Muscle layer of duodenum (tissue), 2 donors: ENCODE measurements at regions not wholly inside any gene's neighbourhood (a gene's known extent, or its start where the extent isn't known, plus 50 kb on each side); places are given as distances from the start of the nearest gene placed in this dataset.

Experiments used
- H3K27ac ChIP-seq: one replicate; pipeline ENCODE4 v1.7.0; 2013; ENCODE audit warnings: mild to moderate bottlenecking, low read length
- H3K27me3 ChIP-seq: one replicate; pipeline ENCODE4 v1.7.0; 2013; ENCODE audit warnings: low read depth, mild to moderate bottlenecking, control low read depth, low read length
- H3K36me3 ChIP-seq, 2 donors: one replicate each; pipeline ENCODE4 v1.7.0; 2013; ENCODE audit warnings: low read length in 2 of 2, control low read depth in 1 of 2, mild to moderate bottlenecking in 1 of 2; ENCODE audit not compliant: insufficient read depth in 2 of 2, control insufficient read depth in 1 of 2
- H3K4me1 ChIP-seq, 2 donors: one replicate each; pipeline ENCODE4 v1.7.0; 2013; ENCODE audit warnings: low read length in 2 of 2, mild to moderate bottlenecking in 2 of 2, control low read depth in 1 of 2, moderate library complexity in 1 of 2; ENCODE audit not compliant: insufficient read depth in 2 of 2, control insufficient read depth in 1 of 2
- H3K4me3 ChIP-seq, 2 donors: one replicate each; pipeline ENCODE4 v1.7.0; 2013; ENCODE audit warnings: low read length in 2 of 2, low read depth in 1 of 2, mild to moderate bottlenecking in 1 of 2
- H3K9me3 ChIP-seq, 2 donors: one replicate each; pipeline ENCODE4 v1.7.0; 2013; ENCODE audit warnings: low read length in 2 of 2, control low read depth in 1 of 2, mild to moderate bottlenecking in 1 of 2; ENCODE audit not compliant: control insufficient read depth in 1 of 2
- donor health status: healthy.

GRCh38 chr3:191859531-191859930 lies 398.6 kb downstream of the PYDC2 start:
- H3K27me3 ChIP-seq = no peaks in the 10 kb centered on the region
- no peak overlapping the region for H3K4me3 ChIP-seq
- H3K36me3 ChIP-seq = no peaks in the 10 kb centered on the region
- no peaks in the 10 kb centered on the region for H3K9me3 ChIP-seq
- no peak overlapping the region for H3K27ac ChIP-seq
- H3K4me1 ChIP-seq = no peaks in the 10 kb centered on the region

GRCh38 chr3:191869738-191870415 lies 408.9 kb downstream of the PYDC2 start:
- Histone ChIP-seq H3K36me3 (no peaks in the 10 kb centered on the region), H3K4me3 (no peak overlapping the region), H3K4me1 (no peaks in the 10 kb centered on the region), H3K27ac (no peak overlapping the region), H3K27me3 (no peaks in the 10 kb centered on the region), H3K9me3 (no peaks in the 10 kb centered on the region)

- Histone ChIP-seq H3K9me3 (no peaks in the 10 kb centered on the region), H3K4me1 (no peaks in the 10 kb centered on the region), H3K4me3 (no peak overlapping the region), H3K27ac (no peak overlapping the region), H3K27me3 (no peaks in the 10 kb centered on the region), H3K36me3 (no peaks in the 10 kb centered on the region)
These were observed 412.8 kb downstream of the PYDC2 start for GRCh38 chr3:191873736-191874135.

- Histone ChIP-seq H3K27ac (no peak overlapping the region), H3K4me3 (no peak overlapping the region), H3K27me3 (no peaks in the 10 kb centered on the region), H3K36me3 (no peaks in the 10 kb centered on the region), H3K4me1 (no peaks in the 10 kb centered on the region), H3K9me3 (no peaks in the 10 kb centered on the region)
These were observed 421.3 kb downstream of the PYDC2 start for GRCh38 chr3:191882289-191882688.

- no peak overlapping the region for H3K4me3 ChIP-seq
- H3K36me3 ChIP-seq = no peaks in the 10 kb centered on the region
- H3K27me3 ChIP-seq = no peaks in the 10 kb centered on the region
- no peaks in the 10 kb centered on the region for H3K4me1 ChIP-seq
- H3K27ac ChIP-seq = no peak overlapping the region
- no peaks in the 10 kb centered on the region for H3K9me3 ChIP-seq
These were observed 423.2 kb downstream of the PYDC2 start for GRCh38 chr3:191884132-191884531.

DNA sequence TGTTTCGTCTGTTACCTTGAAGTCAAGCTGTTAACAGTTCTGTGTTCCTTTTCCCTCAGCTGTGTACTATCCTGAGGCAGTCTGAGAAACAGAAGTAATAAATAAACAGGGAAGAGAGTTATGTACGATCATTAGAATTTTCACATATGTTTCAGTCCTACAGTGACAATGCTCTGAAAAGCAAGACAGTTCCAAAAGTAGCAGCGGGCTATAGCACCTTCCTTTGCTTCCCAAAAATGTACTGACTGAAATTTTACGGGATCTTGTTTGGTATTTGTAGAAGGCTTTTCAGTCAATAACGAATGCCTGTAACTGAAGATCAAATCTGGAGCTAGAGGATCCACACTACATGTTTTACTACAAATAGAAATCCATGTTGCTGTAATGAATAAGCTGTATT lies 428.1 kb downstream of the PYDC2 start:
- Histone ChIP-seq H3K27ac (no peak overlapping the region), H3K4me1 (no peaks in the 10 kb centered on the region), H3K4me3 (no peak overlapping the region), H3K36me3 (no peaks in the 10 kb centered on the region), H3K9me3 (no peaks in the 10 kb centered on the region), H3K27me3 (no peaks in the 10 kb centered on the region)

- Histone ChIP-seq H3K36me3 (no peaks in the 10 kb centered on the region), H3K4me3 (no peak overlapping the region), H3K27me3 (no peaks in the 10 kb centered on the region), H3K9me3 (no peaks in the 10 kb centered on the region), H3K4me1 (no peaks in the 10 kb centered on the region), H3K27ac (no peak overlapping the region)
These were observed 428.8 kb downstream of the PYDC2 start for GRCh38 chr3:191889756-191890155.

- H3K4me3 ChIP-seq = no peak overlapping the region
- H3K9me3 ChIP-seq = no peaks in the 10 kb centered on the region
- H3K27ac ChIP-seq = no peak overlapping the region
- no peaks in the 10 kb centered on the region for H3K4me1 ChIP-seq
- H3K27me3 ChIP-seq = no peaks in the 10 kb centered on the region
- H3K36me3 ChIP-seq = no peaks in the 10 kb centered on the region
These were observed 433.4 kb downstream of the PYDC2 start for GRCh38 chr3:191894406-191894805.

DNA sequence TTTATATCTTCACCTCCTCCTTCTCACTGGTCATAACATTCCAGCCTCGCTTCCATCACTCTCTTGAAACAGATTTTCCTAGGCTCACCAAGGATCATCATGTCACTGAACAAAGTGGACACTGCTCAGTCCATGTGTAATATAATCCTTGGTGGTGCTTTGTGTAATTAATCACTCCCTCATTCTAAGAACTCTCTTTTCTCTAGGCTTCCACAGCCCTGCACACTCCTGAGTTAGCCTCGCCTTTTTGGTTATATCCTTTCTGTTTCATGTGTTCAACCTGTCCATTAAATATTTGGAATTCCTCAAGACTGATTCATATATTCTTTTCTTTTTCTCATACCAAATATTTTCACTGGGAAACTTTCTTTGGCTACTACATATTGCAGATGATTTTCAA lies 440.8 kb downstream of the PYDC2 start:
- Histone ChIP-seq H3K4me1 (no peaks in the 10 kb centered on the region), H3K4me3 (no peak overlapping the region), H3K9me3 (no peaks in the 10 kb centered on the region), H3K36me3 (no peaks in the 10 kb centered on the region), H3K27ac (no peak overlapping the region), H3K27me3 (no peaks in the 10 kb centered on the region)

- H3K4me3 ChIP-seq = no peak overlapping the region
- no peaks in the 10 kb centered on the region for H3K27me3 ChIP-seq
- no peaks in the 10 kb centered on the region for H3K9me3 ChIP-seq
- H3K27ac ChIP-seq = no peak overlapping the region
- no peaks in the 10 kb centered on the region for H3K4me1 ChIP-seq
- no peaks in the 10 kb centered on the region for H3K36me3 ChIP-seq
These were observed 451.7 kb downstream of the PYDC2 start for GRCh38 chr3:191912616-191913204.

DNA sequence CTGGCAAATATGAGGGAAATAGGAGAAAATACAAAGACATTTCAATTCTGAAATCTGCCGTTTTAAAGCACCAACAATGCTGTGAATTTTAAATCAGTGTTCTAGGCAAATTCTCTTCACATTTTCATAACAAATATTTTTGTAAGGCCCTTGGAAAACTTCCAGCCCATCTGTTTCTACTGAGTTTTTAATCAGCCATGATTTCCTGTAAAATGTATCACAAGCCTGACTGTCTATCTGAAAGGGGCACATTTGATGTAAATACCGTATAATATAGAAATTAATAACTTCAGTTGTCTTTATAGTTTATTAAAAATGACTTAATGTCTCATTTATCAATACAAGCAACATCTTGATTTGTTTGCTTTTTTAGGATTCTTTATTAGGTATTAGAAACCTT lies 454.7 kb downstream of the PYDC2 start:
- no peaks in the 10 kb centered on the region for H3K36me3 ChIP-seq
- no peaks in the 10 kb centered on the region for H3K4me1 ChIP-seq
- no peaks in the 10 kb centered on the region for H3K27me3 ChIP-seq
- no peak overlapping the region for H3K27ac ChIP-seq
- H3K9me3 ChIP-seq = no peaks in the 10 kb centered on the region
- no peak overlapping the region for H3K4me3 ChIP-seq

GRCh38 chr3:191919491-191920026 lies 458.6 kb downstream of the PYDC2 start:
- Histone ChIP-seq H3K36me3 (no peaks in the 10 kb centered on the region), H3K9me3 (no peaks in the 10 kb centered on the region), H3K4me3 (no peak overlapping the region), H3K27me3 (no peaks in the 10 kb centered on the region), H3K4me1 (no peaks in the 10 kb centered on the region), H3K27ac (no peak overlapping the region)
